Keratinocyte (primary cell): ENCODE measurements at regions not wholly inside any gene's neighbourhood (a gene's known extent, or its start where the extent isn't known, plus 50 kb on each side); places are given as distances from the start of the nearest gene placed in this dataset.

Experiments used
- EZH2 ChIP-seq: IDR thresholded peaks from one replicate; pipeline ENCODE4 v1.6.1; 2012; ENCODE audit warnings: inconsistent platforms, mild to moderate bottlenecking, low read length, moderate library complexity
- TF ChIP-seq, protein P1 (sequence below), 3 experiments: IDR thresholded peaks in 1 of 3; conservative IDR thresholded peaks in 1 of 3; optimal IDR thresholded peaks in 1 of 3; 2 replicates in 2 of 3; 3 replicates in 1 of 3; pipeline versions ENCODE3 to v1.5.1; 2011; ENCODE audit warnings: low read length in 3 of 3, mild to moderate bottlenecking in 3 of 3, moderate library complexity in 2 of 3, control low read depth in 1 of 3, inconsistent platforms in 1 of 3; ENCODE audit not compliant: insufficient read depth in 2 of 3; ENCODE audit errors: extremely low read depth in 1 of 3

DNA sequence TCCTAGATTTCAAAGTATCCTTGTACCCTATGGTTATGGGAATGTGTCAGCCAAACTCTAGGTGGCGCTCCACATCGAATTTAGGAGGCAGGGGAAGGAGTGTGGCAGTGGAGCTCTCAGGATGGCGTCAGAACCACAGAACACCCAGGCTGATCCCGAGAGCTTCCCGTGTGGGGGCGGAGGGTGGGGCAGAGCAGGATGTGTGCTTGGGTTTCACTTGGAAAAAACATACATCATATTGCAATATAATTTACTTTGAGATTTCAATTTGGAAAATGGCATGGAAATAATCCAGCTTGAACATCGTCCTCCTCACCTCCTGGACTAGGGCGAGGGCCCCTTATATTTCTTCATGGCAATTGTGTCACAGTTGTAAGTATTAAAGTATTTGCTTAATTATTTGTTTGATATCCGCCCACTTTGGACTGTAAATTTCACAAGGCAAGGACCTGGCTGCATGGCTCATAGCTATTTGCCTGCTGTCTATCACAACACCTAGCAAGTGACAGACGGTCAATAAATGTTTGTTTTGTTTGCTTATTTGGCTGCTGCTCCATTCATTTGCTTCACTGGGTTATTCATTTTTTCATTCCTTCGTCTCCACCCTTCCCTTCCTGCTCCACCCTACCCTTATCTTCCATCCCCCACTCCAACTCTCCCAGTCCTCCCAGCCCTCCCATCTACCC lies 221.5 kb upstream of the HMGA2 start:
- TF ChIP-seq, protein P1, sequence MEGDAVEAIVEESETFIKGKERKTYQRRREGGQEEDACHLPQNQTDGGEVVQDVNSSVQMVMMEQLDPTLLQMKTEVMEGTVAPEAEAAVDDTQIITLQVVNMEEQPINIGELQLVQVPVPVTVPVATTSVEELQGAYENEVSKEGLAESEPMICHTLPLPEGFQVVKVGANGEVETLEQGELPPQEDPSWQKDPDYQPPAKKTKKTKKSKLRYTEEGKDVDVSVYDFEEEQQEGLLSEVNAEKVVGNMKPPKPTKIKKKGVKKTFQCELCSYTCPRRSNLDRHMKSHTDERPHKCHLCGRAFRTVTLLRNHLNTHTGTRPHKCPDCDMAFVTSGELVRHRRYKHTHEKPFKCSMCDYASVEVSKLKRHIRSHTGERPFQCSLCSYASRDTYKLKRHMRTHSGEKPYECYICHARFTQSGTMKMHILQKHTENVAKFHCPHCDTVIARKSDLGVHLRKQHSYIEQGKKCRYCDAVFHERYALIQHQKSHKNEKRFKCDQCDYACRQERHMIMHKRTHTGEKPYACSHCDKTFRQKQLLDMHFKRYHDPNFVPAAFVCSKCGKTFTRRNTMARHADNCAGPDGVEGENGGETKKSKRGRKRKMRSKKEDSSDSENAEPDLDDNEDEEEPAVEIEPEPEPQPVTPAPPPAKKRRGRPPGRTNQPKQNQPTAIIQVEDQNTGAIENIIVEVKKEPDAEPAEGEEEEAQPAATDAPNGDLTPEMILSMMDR (optimal IDR thresholded peaks at IDR 0.05 in 1 of 3, IDR thresholded peaks at IDR 0.05 in 1 of 3, conservative IDR thresholded peaks at IDR 0.05 in 1 of 3; ENCODE audit: extremely low read depth in 1 of 3, insufficient read depth in 2 of 3, low read length in 3 of 3): peak; percentile 72 to 91 (median 79)
- no peak for TF ChIP-seq EZH2
